ENCODE measurements at regions not wholly inside any gene's neighbourhood (a gene's known extent, or its start where the extent isn't known, plus 50 kb on each side); places are given as distances from the start of the nearest gene placed in this dataset.
A peak's percentile ranks its signal among the peaks of the same experiment; 100 is the strongest.

GRCh38 chr9:110069326-110070248 lies 138.4 kb downstream of the C9orf152 start:
- Histone ChIP-seq H3K36me3 (ENCODE audit: low read depth) (no peaks in the 10 kb centered on the region), H3K4me3 (no peak overlapping the region), H3K4me1 (ENCODE audit: low read depth) (no peaks in the 10 kb centered on the region), H3K9me3 (no peaks in the 10 kb centered on the region)
- DNase-seq (no peak), ATAC-seq (peak; percentile 35)
- intact Hi-C loops (cut with DNase I, micrococcal nuclease): loop anchor here in 1 of 2 donors (10.0 kb wide), 1 partner anchor 85 kb away; no protein-coding TSS in a partner anchor
- TF ChIP-seq, protein P1, sequence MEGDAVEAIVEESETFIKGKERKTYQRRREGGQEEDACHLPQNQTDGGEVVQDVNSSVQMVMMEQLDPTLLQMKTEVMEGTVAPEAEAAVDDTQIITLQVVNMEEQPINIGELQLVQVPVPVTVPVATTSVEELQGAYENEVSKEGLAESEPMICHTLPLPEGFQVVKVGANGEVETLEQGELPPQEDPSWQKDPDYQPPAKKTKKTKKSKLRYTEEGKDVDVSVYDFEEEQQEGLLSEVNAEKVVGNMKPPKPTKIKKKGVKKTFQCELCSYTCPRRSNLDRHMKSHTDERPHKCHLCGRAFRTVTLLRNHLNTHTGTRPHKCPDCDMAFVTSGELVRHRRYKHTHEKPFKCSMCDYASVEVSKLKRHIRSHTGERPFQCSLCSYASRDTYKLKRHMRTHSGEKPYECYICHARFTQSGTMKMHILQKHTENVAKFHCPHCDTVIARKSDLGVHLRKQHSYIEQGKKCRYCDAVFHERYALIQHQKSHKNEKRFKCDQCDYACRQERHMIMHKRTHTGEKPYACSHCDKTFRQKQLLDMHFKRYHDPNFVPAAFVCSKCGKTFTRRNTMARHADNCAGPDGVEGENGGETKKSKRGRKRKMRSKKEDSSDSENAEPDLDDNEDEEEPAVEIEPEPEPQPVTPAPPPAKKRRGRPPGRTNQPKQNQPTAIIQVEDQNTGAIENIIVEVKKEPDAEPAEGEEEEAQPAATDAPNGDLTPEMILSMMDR (IDR thresholded peaks at IDR 0.05): no peak

- intact Hi-C loops (cut with DNase I, micrococcal nuclease): no loop called here
- no peak overlapping the region for H3K4me3 ChIP-seq
- H3K36me3 ChIP-seq (ENCODE audit: low read depth): no peaks in the 10 kb centered on the region
- no peaks in the 10 kb centered on the region for H3K9me3 ChIP-seq
- DNase-seq (no peak), ATAC-seq (no peak)
- TF ChIP-seq, protein P1 (IDR thresholded peaks at IDR 0.05): no peak
- H3K4me1 ChIP-seq (ENCODE audit: low read depth): no peaks in the 10 kb centered on the region
Measured at GRCh38 chr9:110072597-110073355, 135.2 kb downstream of the C9orf152 start.

GRCh38 chr9:110073356-110073905 lies 134.5 kb downstream of the C9orf152 start:
- TF ChIP-seq, protein P1 (IDR thresholded peaks at IDR 0.05): no peak
- H3K4me1 ChIP-seq (ENCODE audit: low read depth): no peaks in the 10 kb centered on the region
- DNase-seq (no peak), ATAC-seq (no peak)
- H3K4me3 ChIP-seq: no peak overlapping the region
- intact Hi-C loops (cut with DNase I, micrococcal nuclease): no loop called here
- no peaks in the 10 kb centered on the region for H3K9me3 ChIP-seq
- no peaks in the 10 kb centered on the region for H3K36me3 ChIP-seq (ENCODE audit: low read depth)

DNA sequence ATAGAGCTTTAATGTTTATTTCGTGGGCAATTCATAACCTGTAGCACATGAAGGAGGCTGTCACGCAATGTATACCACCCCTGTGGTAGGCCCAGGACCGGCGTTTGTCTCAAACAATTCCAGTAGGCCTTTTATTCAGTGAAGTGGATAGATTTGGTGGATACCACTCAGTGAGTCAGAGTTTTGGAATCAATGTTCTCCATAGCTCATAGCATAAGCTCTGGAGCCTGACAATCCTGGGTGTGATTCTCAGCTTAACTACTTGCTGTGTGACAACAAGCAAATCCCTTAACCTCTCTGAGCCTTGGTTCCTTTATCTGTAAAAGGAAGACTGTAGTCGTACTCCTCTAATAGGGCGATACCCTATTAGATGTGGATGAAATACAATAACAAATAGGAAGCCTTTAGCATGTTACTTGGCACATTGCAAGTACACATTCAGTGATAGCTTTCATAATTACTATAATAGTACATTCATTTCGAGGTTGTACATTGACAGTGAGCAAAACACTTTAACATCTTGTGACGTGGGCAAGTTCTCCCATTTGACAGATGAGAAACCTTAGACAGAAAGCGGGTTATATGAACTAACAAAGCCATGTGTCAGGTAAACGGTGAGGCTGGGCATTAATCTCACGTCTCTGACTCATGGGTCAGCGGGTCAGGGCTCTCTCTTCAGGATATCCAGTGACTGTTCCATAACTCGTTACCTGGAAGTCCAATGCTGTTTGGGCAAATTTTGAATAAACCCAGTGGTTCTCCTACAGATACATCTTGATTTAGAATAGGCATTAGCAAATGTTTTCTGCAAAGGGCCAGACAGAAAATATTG lies 130.8 kb downstream of the C9orf152 start:
- no peak for DNase-seq
- no peak for ATAC-seq
- no peaks in the 10 kb centered on the region for H3K4me1 ChIP-seq (ENCODE audit: low read depth)
- H3K4me3 ChIP-seq: no peak overlapping the region
- intact Hi-C loops (cut with DNase I, micrococcal nuclease): no loop called here
- TF ChIP-seq, protein P1 (IDR thresholded peaks at IDR 0.05): no peak
- no peaks in the 10 kb centered on the region for H3K36me3 ChIP-seq (ENCODE audit: low read depth)
- H3K9me3 ChIP-seq: no peaks in the 10 kb centered on the region

- Histone ChIP-seq H3K9me3 (no peaks in the 10 kb centered on the region), H3K4me1 (ENCODE audit: low read depth) (no peaks in the 10 kb centered on the region), H3K4me3 (no peak overlapping the region), H3K36me3 (ENCODE audit: low read depth) (no peaks in the 10 kb centered on the region)
- ATAC-seq: no peak
- no peak for DNase-seq
- TF ChIP-seq, protein P1 (IDR thresholded peaks at IDR 0.05): no peak
- intact Hi-C loops (cut with DNase I, micrococcal nuclease): no loop called here
Measured at GRCh38 chr9:110077925-110078324, 130.0 kb downstream of the C9orf152 start.

Measured in mucosa of descending colon (tissue), 3 donors.